ENCODE measurements at regions not wholly inside any gene's neighbourhood (a gene's known extent, or its start where the extent isn't known, plus 50 kb on each side); places are given as distances from the start of the nearest gene placed in this dataset.

- DNase-seq: no peak
These were observed 76.0 kb downstream of the ATPSCKMT start for GRCh38 chr5:10173716-10174115.

DNA sequence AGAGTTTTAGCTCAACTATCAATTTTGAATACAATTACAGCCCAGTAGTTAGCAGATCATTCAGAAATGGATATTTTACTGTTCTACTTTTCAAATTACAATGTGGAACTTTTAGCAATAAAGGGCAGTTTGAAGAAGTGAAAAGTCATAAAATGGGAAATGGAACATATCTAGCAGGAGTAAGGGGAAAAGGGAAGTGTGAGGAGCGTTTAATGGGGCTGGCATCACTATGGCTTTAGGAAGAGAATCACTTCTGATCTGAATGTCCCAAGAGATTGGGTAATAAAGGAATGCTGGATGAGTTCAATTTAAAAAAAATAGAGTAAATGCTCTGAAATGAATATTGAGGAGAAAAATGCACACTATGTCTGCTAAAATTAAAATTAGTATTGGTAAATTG lies 77.4 kb downstream of the ATPSCKMT start:
- no peak for DNase-seq

- DNase-seq: no peak
These were observed 80.3 kb downstream of the ATPSCKMT start for GRCh38 chr5:10169359-10169758.

DNA sequence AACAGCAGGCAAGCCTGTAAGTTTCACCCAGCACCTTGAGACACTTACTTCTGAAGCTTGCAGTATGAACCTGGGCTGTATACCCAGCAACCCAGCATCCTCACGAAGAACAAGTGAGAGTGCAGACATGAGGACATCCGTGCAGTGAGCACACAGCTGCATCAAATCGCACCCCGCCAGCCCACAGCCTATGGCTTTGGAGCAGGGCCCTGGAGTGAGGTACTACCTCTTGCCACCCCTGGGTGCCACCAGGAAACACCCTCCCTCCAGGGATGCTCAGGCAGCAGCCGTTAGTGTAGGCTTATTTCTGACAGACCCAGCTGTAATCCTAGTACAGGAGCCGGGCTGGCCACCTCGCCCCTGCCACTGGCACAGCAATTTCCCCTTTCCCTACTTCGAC lies 81.4 kb downstream of the ATPSCKMT start:
- DNase-seq: no peak

DNA sequence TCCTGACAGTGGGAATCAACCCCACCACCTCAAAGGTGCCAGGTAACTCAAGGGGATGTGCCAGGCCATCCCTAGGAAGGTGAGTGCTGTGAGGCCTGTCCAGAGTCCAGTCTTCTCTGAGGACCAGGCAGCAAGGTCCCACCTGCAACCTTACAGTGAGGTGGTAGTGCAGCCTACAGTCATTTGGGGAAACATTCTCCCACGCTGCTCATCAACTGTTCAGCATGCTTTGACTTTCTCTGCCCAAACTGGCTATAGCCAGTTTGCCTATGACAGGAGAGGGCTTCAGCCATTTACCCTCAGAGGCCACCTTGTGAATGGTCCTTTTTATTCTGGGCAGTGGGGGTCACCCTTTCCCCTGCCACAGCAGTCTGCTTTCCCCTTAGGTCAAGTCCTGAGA lies 81.9 kb downstream of the ATPSCKMT start:
- no peak for DNase-seq

DNA sequence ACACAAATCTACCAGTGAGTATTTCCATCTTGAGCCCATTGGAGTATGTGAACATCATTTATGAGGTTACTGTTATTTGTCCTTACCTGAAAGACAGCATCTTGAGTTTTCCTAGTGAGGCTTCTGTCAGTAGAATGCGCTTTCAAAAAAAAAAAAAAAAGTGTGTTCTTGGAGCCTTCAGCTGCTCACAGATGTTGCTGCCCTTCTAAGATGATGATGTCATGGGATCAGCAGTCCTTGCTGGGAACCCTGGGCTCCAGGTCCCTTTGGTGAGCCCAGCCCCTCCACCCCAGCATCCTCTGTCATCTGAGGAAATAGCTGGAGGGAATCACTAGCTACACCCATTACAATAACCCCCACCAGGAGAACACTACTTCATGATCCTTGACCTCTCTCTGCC lies 83.3 kb downstream of the ATPSCKMT start:
- no peak for DNase-seq

- DNase-seq: no peak
These were observed 87.2 kb downstream of the ATPSCKMT start for GRCh38 chr5:10162468-10162867.

GRCh38 chr5:10161778-10162177 lies 87.9 kb downstream of the ATPSCKMT start:
- DNase-seq: no peak

DNA sequence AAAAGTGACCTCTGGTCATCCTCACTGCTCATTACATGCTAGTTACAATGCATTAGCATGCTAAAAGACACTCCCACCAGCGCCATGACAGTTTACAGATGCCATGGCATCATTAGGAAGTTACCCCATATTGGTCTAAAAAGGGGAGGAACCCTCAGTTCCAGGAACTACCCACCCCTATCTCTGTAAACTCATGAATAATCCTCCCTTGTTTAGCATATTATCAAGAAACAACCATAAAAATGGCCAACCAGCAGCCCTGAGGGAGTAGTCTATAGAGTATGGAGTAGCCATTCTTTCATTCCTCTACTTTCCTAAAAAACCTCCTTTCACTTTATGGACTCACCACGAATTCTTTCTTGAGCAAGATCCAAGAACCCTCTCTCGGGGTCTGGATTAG lies 89.4 kb downstream of the ATPSCKMT start:
- no peak for DNase-seq

- no peak for DNase-seq
These were observed 90.8 kb downstream of the ATPSCKMT start for GRCh38 chr5:10158886-10159285.

DNA sequence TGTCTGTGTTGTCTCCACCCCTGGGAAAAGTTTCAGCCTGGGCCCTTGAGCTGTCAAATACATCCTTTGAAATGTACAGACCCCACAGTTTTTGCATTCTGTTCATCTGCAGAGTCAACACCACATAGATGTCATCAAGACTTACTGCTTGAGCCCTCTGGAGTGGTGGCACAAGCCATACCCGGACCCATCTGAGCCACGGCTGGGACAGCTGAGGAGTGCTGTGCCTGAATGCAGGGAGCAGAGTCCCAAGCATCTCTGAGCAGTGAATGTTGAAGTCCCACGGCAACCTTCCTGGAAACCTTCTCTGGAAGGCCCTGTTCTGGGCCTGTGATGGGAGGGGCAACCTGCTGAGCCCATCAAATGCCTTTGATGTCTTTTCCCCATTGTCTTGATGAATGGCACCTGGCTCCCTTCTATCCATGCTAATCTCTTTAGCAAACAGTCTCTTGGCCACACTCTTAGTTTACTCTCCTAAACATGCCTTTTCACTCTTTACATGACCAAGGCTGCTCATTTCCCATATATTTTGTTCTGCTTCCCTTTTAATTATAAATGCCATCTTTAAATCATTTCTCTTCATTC lies 92.5 kb downstream of the ATPSCKMT start:
- DNase-seq: no peak

DNA sequence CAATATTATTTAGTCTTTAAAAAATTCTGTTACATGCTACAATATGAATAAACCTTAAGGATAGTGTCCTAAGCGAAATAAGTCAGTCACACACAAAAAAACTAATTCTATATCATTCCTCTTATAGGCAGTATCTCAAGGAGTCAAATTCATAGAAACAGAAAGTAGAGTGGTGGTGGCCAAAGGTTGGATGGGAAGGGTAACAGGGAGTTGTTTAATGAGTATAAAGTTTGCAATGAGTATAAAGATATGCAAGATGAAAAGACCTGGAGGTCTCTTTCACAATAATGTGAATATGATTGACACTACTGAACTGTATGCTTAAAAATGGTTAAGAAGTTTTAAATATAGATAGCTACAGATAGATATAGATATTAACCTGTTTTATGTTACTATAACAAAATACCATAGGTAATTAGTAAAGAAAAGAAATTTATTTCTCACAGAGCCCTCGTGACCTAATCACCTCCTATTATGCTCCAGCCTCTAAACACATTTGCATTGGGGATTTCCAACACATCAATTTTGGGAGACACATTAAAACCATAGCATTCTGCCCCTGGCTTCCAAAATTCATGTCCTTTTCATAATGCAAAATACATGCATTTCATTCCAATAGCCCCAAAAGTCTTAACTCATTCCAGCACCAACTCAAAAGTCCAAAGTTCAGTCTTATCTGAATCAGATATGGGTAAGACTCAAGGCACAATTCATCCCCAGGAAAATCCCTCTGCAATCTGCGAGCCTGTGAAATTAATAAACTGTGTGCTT lies 93.6 kb downstream of the ATPSCKMT start:
- DNase-seq: no peak

DNA sequence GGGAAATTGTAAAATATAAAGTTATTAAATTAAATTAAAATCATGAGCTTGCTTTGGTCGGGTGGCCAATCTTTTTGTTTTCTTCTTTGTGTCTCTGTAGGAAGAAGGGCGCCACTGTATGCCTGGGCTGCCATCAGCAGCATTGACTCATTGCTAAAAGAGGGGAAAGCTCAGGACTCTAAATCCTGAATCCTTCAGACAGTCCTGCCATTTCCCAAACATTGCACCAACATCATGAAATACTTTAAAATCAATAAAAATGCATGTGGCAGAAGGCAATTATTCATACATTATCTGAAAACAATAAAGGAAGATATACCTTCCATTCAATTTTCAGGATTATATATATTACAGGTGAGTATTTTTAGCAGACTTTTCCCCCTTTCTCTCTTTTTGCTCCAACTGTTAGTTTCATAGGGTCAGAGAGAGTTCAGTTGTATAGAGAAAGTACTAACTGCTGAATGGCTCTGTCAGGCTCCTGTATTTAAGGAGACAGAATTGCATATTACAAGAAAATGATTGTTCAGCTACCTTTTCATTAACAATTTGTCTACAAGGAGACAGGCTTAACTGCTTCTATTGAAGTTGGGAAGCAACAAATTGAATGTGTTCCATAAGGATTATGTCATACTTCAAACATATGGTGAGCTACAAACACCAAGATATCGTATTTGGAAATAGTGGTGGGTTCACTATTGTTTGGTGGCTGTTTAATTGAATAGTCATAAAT lies 95.7 kb downstream of the ATPSCKMT start:
- no peak for DNase-seq

GRCh38 chr5:10153394-10153793 lies 96.3 kb downstream of the ATPSCKMT start:
- DNase-seq: no peak

DNA sequence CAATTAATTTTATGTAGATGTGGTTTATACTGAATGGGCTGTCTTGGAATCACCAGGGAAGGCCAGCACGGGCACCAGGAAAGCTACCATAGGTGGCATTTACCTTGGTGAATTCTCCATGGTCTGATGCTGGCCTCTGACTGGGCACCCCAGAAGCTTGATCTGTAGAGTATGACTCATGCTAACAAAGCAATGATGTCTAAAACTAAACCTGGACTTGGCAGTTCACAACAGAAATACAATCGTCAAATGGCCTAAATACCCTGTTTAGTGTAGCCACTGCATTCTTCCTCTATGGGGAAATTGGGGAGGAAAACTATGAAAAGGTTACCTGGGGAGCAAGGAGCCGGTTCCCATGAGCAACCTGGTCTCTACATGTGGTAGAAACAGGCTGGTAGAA lies 98.0 kb downstream of the ATPSCKMT start:
- no peak for DNase-seq

DNA sequence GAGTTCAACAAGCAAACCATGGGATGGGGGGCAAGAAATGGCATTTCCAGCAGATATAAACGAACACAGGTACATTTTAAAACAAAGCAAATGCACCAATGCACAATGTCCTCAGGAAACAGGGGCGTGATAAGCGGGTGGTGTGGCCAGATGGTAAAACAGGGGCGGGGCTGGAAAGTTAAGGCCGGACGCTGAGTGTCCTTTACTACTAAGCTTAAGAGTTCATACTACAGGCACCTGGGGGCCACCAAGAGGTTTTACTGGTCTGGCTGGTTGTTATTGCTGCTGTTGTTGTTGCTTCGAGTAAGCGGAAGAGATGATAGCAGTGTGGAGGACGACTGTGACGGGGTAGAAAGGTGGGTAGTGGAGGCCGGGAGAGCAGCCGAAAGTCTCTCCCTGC lies 99.8 kb downstream of the ATPSCKMT start:
- no peak for DNase-seq

DNA sequence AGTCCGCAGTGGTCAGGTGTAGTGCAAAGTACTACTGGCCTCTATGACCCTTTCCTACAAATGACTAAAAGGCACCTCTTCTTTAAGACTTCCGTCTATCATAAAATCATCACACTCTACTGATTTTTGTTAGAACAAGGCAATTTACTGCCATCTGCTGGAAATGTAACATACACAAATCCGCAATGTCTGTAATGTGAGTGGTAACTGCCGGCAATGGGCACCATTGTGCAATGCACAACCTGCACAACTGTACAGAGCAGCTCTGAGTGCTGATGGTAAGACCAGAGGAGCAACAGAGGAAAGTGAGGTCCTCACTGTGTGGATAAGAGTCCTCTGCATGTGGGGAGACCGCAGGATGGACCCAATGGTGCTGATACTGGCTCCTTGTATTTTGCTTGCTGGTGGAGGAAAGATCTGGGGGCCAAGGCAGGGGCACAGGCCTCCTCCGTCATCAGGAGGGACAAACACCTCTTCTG lies 103.7 kb downstream of the ATPSCKMT start:
- DNase-seq: peak; percentile 22

DNA sequence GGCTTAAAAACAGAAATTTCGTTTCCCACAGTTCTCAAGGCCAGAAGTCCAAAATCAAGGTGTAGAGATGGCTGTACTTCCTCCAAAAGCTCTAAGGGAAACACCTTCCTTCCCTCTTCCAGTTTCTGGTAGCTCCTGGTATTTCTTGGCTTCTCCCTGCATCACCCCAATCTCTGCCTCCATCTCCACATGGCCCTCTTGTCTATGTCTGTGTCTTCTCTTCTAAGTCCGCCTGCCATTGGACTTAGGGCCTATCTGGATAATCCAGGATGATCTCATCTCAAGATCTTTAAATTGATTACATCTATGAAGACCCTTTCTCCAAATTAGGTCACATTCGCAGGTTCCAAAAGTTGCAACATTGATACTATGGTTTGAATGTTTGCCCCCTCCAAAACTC lies 105.6 kb downstream of the ATPSCKMT start:
- DNase-seq: no peak

GRCh38 chr5:10140195-10140973 lies 109.3 kb downstream of the ATPSCKMT start:
- peak; percentile 11 for DNase-seq

DNA sequence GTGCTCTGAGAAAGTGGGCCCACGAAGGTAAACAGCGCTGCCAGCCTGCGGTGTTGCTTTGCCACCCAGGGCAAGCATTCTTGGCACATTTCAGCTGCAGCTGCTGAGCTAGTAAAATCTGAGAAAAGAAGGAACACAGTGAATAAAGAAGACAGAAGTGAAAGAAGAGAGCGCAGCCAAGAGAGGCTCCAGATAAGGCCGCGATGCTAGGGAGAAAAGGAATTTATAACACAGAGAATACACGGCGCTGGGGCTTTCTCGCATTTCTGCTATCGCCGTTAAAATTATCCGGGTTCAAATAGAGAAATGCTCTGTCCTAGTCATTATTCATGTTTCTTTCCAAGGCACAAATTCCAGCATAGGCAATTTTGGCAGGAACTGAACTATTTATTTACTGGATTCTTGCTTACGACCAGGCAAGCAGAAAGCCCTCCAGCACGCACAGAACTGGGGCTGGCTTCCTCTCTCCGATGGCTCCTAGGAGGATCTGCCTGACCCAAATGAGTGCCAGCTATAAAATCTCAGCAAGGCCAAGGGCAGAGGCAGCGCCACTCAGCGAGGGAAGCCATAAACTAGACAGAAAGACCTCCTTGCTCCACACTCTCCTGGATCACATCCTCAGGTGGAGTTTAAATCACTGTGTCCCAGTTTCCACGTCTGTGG lies 111.2 kb downstream of the ATPSCKMT start:
- DNase-seq: no peak

DNA sequence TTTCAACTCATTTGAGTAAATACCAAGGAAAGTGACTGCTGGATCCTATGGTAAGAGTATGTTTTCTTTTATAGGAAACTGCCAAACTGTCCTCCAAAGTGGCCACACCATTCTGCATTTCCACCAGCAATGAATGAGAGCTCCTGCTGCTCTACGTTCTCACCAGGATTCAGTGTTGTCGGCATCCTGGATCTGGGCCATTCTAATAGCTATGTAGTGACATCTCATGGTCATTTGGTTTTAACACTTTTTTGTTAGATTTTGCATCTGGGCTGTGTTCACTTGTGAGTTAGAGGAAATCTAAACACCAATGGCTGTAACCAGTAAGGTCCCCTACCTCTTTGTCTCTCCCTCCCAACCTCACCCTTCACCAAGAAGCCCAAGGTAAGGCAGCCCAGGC lies 115.9 kb downstream of the ATPSCKMT start:
- DNase-seq: no peak

- no peak for DNase-seq
These were observed 118.8 kb downstream of the ATPSCKMT start for GRCh38 chr5:10130881-10131280.

- DNase-seq: no peak
These were observed 122.8 kb downstream of the ATPSCKMT start for GRCh38 chr5:10126900-10127299.

All from dermis blood vessel endothelial cell (primary cell).